D721Med (cell line): ENCODE measurements at regions not wholly inside any gene's neighbourhood (a gene's known extent, or its start where the extent isn't known, plus 50 kb on each side); places are given as distances from the start of the nearest gene placed in this dataset.

Experiments used
- DNase-seq: peaks from one replicate; pipeline ENCODE4 v3.0.0; 2011; ENCODE audit warnings: low spot score; ENCODE audit not compliant: insufficient read length
- FAIRE-seq: peaks from 2 replicates; lab custom pipeline; 2011; peaks lifted over from hg19 to GRCh38; lab: Jason Lieb, UNC
- CTCF ChIP-seq: IDR thresholded peaks from 2 replicates; pipeline ENCODE4 v1.5.1; 2012; ENCODE audit warnings: mild to moderate bottlenecking, control low read depth; ENCODE audit not compliant: insufficient read depth; ENCODE audit errors: missing control alignments

GRCh38 chr20:22740829-22741228, 156.5 kb upstream of the FOXA2 start:
- FAIRE-seq (no peak), DNase-seq (no peak)
- no peak for TF ChIP-seq CTCF

GRCh38 chr20:22744341-22745193, 160.2 kb upstream of the FOXA2 start:
- FAIRE-seq (no peak), DNase-seq (no peak)
- no peak for TF ChIP-seq CTCF

GRCh38 chr20:22745194-22745500, 160.8 kb upstream of the FOXA2 start:
- DNase-seq (no peak), FAIRE-seq (no peak)
- no peak for TF ChIP-seq CTCF

- no peak for TF ChIP-seq CTCF
- no peak for DNase-seq
- FAIRE-seq: no peak
These were observed 162.6 kb upstream of the FOXA2 start for GRCh38 chr20:22746957-22747356.

- DNase-seq (no peak), FAIRE-seq (no peak)
- no peak for TF ChIP-seq CTCF
These were observed 168.0 kb upstream of the FOXA2 start for GRCh38 chr20:22752324-22752723.

GRCh38 chr20:22757424-22758183, 173.2 kb upstream of the FOXA2 start:
- no peak for TF ChIP-seq CTCF
- no peak for FAIRE-seq
- DNase-seq: no peak

GRCh38 chr20:22758815-22759214, 174.4 kb upstream of the FOXA2 start:
- DNase-seq (no peak), FAIRE-seq (no peak)
- TF ChIP-seq CTCF: no peak
